ENCODE measurements at regions not wholly inside any gene's neighbourhood (a gene's known extent, or its start where the extent isn't known, plus 50 kb on each side); places are given as distances from the start of the nearest gene placed in this dataset.

DNA sequence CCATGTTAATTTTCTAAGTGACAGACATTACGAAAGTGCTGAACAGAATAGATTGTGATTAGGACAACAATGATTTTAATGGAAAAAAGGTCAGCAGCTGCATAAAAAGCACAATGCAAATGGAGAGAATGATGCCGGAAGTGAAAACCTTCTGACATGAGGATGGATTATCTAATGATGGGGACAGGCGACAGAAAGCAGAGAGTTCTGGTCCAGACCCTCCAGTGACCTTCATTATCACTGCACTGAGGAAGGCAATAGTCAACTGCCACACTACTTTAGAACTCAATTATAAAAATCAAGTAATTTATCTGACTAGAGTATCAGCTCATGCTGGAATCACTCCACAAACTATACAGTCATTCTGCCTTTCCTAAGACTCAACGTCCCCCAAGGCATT, 746.1 kb upstream of the EPHA5 start:
- TF ChIP-seq POLR2A (IDR thresholded peaks at IDR 0.05; ENCODE audit: low read depth), result no peak
- TF ChIP-seq, protein P1, sequence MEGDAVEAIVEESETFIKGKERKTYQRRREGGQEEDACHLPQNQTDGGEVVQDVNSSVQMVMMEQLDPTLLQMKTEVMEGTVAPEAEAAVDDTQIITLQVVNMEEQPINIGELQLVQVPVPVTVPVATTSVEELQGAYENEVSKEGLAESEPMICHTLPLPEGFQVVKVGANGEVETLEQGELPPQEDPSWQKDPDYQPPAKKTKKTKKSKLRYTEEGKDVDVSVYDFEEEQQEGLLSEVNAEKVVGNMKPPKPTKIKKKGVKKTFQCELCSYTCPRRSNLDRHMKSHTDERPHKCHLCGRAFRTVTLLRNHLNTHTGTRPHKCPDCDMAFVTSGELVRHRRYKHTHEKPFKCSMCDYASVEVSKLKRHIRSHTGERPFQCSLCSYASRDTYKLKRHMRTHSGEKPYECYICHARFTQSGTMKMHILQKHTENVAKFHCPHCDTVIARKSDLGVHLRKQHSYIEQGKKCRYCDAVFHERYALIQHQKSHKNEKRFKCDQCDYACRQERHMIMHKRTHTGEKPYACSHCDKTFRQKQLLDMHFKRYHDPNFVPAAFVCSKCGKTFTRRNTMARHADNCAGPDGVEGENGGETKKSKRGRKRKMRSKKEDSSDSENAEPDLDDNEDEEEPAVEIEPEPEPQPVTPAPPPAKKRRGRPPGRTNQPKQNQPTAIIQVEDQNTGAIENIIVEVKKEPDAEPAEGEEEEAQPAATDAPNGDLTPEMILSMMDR (IDR thresholded peaks at IDR 0.05), result no peak
- no peak for TF ChIP-seq POLR2AphosphoS5 (IDR thresholded peaks at IDR 0.05)

Measured in esophagus muscularis mucosa (tissue), 3 donors.